ENCODE measurements at regions not wholly inside any gene's neighbourhood (a gene's known extent, or its start where the extent isn't known, plus 50 kb on each side); places are given as distances from the start of the nearest gene placed in this dataset.
"Not testable (repeated sequence)": the region's sequence is repeated elsewhere in the genome, so short reads cannot be mapped to it uniquely, and the experiment has no call there.

DNA sequence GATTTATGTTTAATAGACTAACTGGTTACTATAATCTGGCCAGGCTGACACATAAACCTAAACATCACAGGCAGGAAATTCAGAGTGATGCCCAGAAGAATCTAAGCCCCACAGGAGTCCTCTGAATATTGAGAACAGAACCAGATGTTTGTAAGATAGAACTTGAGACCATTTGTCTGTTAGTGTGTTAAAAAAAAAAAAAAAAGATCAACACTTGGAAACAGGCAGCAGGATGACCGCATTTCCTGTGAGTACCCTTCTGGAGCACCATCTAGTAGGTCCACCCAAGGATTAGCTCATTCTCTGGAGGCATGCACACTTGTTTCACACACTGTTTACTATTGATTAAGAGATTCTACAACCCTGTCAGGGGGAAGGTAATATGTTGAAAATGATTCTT, 111.4 kb upstream of the VANGL1 start:
- ChIA-PET CTCF (interaction anchor here (1.0 to 1.3 kb wide), 2 partner anchors 13 to 42 kb away, joined by 3 to 7 read pairs; no protein-coding TSS in a partner anchor), POLR2A (no interaction called here)
- TF ChIP-seq, protein P1, sequence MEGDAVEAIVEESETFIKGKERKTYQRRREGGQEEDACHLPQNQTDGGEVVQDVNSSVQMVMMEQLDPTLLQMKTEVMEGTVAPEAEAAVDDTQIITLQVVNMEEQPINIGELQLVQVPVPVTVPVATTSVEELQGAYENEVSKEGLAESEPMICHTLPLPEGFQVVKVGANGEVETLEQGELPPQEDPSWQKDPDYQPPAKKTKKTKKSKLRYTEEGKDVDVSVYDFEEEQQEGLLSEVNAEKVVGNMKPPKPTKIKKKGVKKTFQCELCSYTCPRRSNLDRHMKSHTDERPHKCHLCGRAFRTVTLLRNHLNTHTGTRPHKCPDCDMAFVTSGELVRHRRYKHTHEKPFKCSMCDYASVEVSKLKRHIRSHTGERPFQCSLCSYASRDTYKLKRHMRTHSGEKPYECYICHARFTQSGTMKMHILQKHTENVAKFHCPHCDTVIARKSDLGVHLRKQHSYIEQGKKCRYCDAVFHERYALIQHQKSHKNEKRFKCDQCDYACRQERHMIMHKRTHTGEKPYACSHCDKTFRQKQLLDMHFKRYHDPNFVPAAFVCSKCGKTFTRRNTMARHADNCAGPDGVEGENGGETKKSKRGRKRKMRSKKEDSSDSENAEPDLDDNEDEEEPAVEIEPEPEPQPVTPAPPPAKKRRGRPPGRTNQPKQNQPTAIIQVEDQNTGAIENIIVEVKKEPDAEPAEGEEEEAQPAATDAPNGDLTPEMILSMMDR (tag by site-specific recombination; IDR thresholded peaks at IDR 0.05): no peak
- TF ChIP-seq BCL11B (tag by site-specific recombination; IDR thresholded peaks at IDR 0.05; ENCODE audit: low read depth): no peak
- TF ChIP-seq, protein P2, sequence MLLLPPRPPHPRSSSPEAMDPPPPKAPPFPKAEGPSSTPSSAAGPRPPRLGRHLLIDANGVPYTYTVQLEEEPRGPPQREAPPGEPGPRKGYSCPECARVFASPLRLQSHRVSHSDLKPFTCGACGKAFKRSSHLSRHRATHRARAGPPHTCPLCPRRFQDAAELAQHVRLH (tag by site-specific recombination; IDR thresholded peaks at IDR 0.05): no peak
- TF ChIP-seq ZNF529 (tag by site-specific recombination; IDR thresholded peaks at IDR 0.05; ENCODE audit: insufficient replicate concordance): no peak
- TF ChIP-seq ZNF324 (tag by site-specific recombination; IDR thresholded peaks at IDR 0.05): no peak
- peak; percentile 49; the same call in 1 of the 2 replicates for TF ChIP-seq ZNF335 (tag by site-specific recombination; conservative IDR thresholded peaks at IDR 0.05)
- no peak for TF ChIP-seq ZNF2 (tag by site-specific recombination; IDR thresholded peaks at IDR 0.05)
- TF ChIP-seq ZNF623 (tag by site-specific recombination; IDR thresholded peaks at IDR 0.05): no peak
- H3K36me3 ChIP-seq (ENCODE audit: control insufficient read depth in 2 of 2, insufficient read depth in 1 of 2, low read length in 2 of 2): no peaks in the 10 kb centered on the region
- H3K4me3 ChIP-seq (ENCODE audit: low read depth, low read length): no peak overlapping the region
- H3K9me3 ChIP-seq (ENCODE audit: control insufficient read depth, insufficient read depth, low read depth, low read length): no peaks in the 10 kb centered on the region
- no peaks in the 10 kb centered on the region; the same call in 1 of the 2 replicates for H3K4me1 ChIP-seq (ENCODE audit: control insufficient read depth, insufficient read depth, low read length)
- H3K27ac ChIP-seq (ENCODE audit: extremely low read depth, low read depth, low read length): no peak overlapping the region

DNA sequence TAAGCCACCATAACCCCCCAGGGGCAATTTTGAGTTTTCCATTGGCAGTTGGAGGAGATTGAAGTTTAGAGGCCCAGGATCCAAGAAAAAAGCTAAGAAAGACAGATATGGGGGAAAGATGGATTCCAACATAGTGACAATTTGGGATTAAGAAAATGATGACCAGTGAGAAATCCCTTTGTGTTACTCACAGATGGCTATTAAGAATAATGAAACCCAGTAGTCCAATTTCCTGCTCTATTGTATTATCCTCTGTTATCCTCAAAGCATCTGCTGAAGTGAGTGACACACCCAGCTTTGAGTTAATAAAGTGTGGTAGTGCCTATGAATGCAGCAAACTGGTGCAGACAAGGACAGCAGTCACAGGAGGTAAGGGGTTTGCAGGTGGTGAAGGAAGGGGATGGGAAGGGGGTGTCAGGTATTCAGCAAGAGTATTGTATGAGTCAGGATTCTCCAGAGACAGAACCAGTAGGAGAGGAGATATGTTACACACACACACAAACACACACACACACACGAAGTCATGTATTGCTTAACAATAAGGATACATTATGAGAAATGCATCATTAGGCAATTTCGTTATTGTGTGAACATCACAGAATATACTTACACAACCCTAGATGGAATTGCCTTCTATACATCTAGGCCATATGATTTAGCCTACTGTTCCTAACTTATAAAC, 112.4 kb upstream of the VANGL1 start:
- Histone ChIP-seq H3K27ac (ENCODE audit: extremely low read depth, low read depth, low read length) (no peak overlapping the region), H3K4me3 (ENCODE audit: low read depth, low read length) (no peak overlapping the region), H3K4me1 (ENCODE audit: control insufficient read depth, insufficient read depth, low read length) (no peaks in the 10 kb centered on the region; the same call in 1 of the 2 replicates), H3K9me3 (ENCODE audit: control insufficient read depth, insufficient read depth, low read depth, low read length) (no peaks in the 10 kb centered on the region), H3K36me3 (ENCODE audit: control insufficient read depth in 2 of 2, insufficient read depth in 1 of 2, low read length in 2 of 2) (no peaks in the 10 kb centered on the region)
- TF ChIP-seq, protein P3, sequence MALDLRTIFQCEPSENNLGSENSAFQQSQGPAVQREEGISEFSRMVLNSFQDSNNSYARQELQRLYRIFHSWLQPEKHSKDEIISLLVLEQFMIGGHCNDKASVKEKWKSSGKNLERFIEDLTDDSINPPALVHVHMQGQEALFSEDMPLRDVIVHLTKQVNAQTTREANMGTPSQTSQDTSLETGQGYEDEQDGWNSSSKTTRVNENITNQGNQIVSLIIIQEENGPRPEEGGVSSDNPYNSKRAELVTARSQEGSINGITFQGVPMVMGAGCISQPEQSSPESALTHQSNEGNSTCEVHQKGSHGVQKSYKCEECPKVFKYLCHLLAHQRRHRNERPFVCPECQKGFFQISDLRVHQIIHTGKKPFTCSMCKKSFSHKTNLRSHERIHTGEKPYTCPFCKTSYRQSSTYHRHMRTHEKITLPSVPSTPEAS (tag by site-specific recombination; IDR thresholded peaks at IDR 0.05): 0 out of 2 replicates have a peak, but pooled peaks have one; percentile 22
- no peak for TF ChIP-seq MEIS1 (CRISPR knock-in tag; IDR thresholded peaks at IDR 0.05; ENCODE audit: borderline replicate concordance)
- CTCF ChIA-PET: interaction anchor here (1.9 kb wide), 1 partner anchor 67 kb away, joined by 8 read pairs; no protein-coding TSS in a partner anchor
- POLR2A ChIA-PET: no interaction called here

DNA sequence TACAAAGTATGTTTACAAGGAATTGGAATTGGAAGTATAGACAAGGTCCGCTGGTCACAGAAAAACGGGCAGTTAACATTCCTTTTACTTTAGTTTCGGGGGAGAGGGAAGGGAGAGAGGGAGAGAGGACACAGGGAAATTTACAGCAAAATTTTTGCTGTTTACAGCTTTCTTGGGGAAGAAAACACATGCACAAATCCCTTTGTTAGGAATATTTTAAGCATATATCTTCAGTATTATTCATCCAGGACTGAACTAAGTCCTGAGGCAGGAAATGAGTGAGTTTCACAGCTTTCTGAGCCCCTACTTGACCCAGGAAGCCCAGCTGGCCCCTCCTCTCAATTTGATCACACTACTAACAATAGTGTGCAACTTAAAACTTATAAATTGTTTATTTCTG, 113.4 kb upstream of the VANGL1 start:
- POLR2A ChIA-PET; H3K4me3 ChIP-seq (ENCODE audit: low read depth, low read length); H3K4me1 ChIP-seq (ENCODE audit: control insufficient read depth, insufficient read depth, low read length); H3K27ac ChIP-seq (ENCODE audit: extremely low read depth, low read depth, low read length); H3K9me3 ChIP-seq (ENCODE audit: control insufficient read depth, insufficient read depth, low read depth, low read length); H3K36me3 ChIP-seq (ENCODE audit: control insufficient read depth in 2 of 2, insufficient read depth in 1 of 2, low read length in 2 of 2): not testable (repeated sequence)
- CTCF ChIA-PET: interaction anchor here (1.9 kb wide), 1 partner anchor 68 kb away, joined by 8 read pairs; no protein-coding TSS in a partner anchor

DNA sequence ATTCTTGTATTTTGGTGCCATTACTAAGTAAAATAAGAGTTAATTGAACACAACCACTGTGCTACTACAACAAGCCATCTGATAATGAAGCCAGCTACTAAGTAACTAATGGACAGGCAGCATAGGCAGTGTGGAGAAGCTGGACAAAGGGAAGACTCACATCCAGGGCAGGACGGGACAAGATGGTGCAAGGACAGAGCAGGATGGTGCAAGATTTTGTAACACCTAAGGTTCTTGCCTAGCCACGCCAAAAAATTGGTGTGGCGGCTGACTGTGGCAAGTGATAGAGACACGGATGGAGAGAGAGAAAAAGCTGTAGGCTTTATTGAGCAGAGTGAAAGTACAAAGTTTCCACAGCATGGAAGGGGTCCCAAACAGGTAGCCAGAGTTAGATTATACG, 114.0 kb upstream of the VANGL1 start:
- no peaks in the 10 kb centered on the region for H3K9me3 ChIP-seq (ENCODE audit: control insufficient read depth, insufficient read depth, low read depth, low read length)
- CTCF ChIA-PET: interaction anchor here (0.5 to 1.9 kb wide), 2 partner anchors 68 to 459 kb away, joined by 3 to 8 read pairs; no protein-coding TSS in a partner anchor
- H3K27ac ChIP-seq (ENCODE audit: extremely low read depth, low read depth, low read length): no peak overlapping the region
- POLR2A ChIA-PET: no interaction called here
- H3K4me1 ChIP-seq (ENCODE audit: control insufficient read depth, insufficient read depth, low read length): no peaks in the 10 kb centered on the region; the same call in 1 of the 2 replicates
- H3K36me3 ChIP-seq (ENCODE audit: control insufficient read depth in 2 of 2, insufficient read depth in 1 of 2, low read length in 2 of 2): no peaks in the 10 kb centered on the region
- no peak overlapping the region for H3K4me3 ChIP-seq (ENCODE audit: low read depth, low read length)
- TF ChIP-seq ZNF521 (tag by site-specific recombination; IDR thresholded peaks at IDR 0.05) (no peak), ZFP69B (tag by site-specific recombination; IDR thresholded peaks at IDR 0.05) (no peak), ZNF544 (tag by site-specific recombination; IDR thresholded peaks at IDR 0.05) (no peak), ZNF354C (tag by site-specific recombination; IDR thresholded peaks at IDR 0.05; ENCODE audit: borderline replicate concordance, low read depth) (no peak), ZNF274 (IDR thresholded peaks at IDR 0.05; ENCODE audit: low read length) (no peak), ZNF274 (tag by site-specific recombination; IDR thresholded peaks at IDR 0.05; ENCODE audit: borderline replicate concordance) (no peak), ZNF24 (tag by site-specific recombination; IDR thresholded peaks at IDR 0.05) (no peak), ZNF175 (tag by site-specific recombination; IDR thresholded peaks at IDR 0.05) (no peak), KLF10 (tag by site-specific recombination; IDR thresholded peaks at IDR 0.05) (no peak), ZNF791 (tag by site-specific recombination; IDR thresholded peaks at IDR 0.05) (no peak), ZNF48 (tag by site-specific recombination; IDR thresholded peaks at IDR 0.05) (no peak), ZNF610 (tag by site-specific recombination; IDR thresholded peaks at IDR 0.05; ENCODE audit: borderline replicate concordance) (no peak)
